Thymus (tissue), 11 donors: ENCODE measurements at regions not wholly inside any gene's neighbourhood (a gene's known extent, or its start where the extent isn't known, plus 50 kb on each side); places are given as distances from the start of the nearest gene placed in this dataset.

Experiments
- DNase-seq, 9 donors: peaks; one replicate each; pipeline ENCODE4 v3.0.0-alpha.2; 2013; ENCODE audit warnings: low spot score in 9 of 9, low read depth in 6 of 9, missing footprints in 1 of 9
- H3K27ac ChIP-seq, 2 donors: one replicate each; pipeline ENCODE4 v1.5.1; 2013; ENCODE audit warnings: control low read depth in 1 of 2, low read depth in 1 of 2, low read length in 1 of 2, mild to moderate bottlenecking in 1 of 2, moderate library complexity in 1 of 2
- H3K27me3 ChIP-seq, 2 donors: one replicate each; pipeline ENCODE4 v1.5.1; 2013; ENCODE audit warnings: low read length in 1 of 2; ENCODE audit not compliant: control insufficient read depth in 2 of 2, insufficient read depth in 1 of 2
- H3K36me3 ChIP-seq, 2 donors: one replicate each; pipeline ENCODE4 v1.5.1; 2013; ENCODE audit warnings: low read length in 1 of 2, mild to moderate bottlenecking in 1 of 2, moderate library complexity in 1 of 2; ENCODE audit not compliant: control insufficient read depth in 2 of 2, insufficient read depth in 2 of 2
- H3K4me1 ChIP-seq, 2 donors: one replicate each; pipeline ENCODE4 v1.5.1; 2013; ENCODE audit warnings: low read length in 2 of 2; ENCODE audit not compliant: control insufficient read depth in 2 of 2, insufficient read depth in 2 of 2
- H3K4me3 ChIP-seq, 2 donors: one replicate each; pipeline ENCODE4 v1.5.1; 2013; ENCODE audit warnings: low read length in 2 of 2, control low read depth in 1 of 2, mild to moderate bottlenecking in 1 of 2
- H3K9me3 ChIP-seq, 2 donors: one replicate each; pipeline ENCODE4 v1.5.1; 2013; ENCODE audit warnings: low read length in 1 of 2, mild to moderate bottlenecking in 1 of 2; ENCODE audit not compliant: control insufficient read depth in 2 of 2, insufficient read depth in 1 of 2
- WGBS: extraction: QIAGEN DNeasy Blood & Tissue Kit; methylation state at CpG from one replicate; pipeline ENCODE4 v1.1.7; 2013; 5-methylcytosine and 5-hydroxymethylcytosine counted together
- donor health status: healthy.

DNA sequence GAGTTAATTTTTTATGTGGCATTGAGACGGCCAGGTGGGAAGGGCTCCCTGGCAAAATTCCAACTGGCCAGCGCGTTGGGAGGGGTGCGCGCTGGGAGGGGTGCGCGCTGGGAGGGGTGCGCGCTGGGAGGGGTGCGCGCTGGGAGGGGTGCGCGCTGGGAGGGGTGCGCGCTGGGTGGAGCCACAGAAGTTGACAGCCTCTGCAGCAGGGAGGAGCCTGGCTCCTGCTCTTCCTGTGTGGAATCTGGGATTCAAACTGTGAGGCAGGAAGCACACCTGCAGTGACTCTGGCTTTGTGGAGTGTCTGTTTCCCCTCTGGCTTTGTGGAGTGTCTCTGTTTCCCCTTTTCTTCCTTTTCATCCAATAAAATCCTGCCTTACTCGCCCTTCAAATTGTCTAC, 147.9 kb upstream of the CBLN2 start:
- H3K9me3 ChIP-seq, result no peaks in the 10 kb centered on the region
- H3K27me3 ChIP-seq, result peaks cover 0 to 6% of the 10 kb centered on the region in 2 donors
- WGBS, result 9% methylated on average over 16 of the region's 16 CpGs
- DNase-seq, result no peak
- H3K27ac ChIP-seq, result no peak overlapping the region
- H3K4me3 ChIP-seq, result no peak overlapping the region
- no peaks in the 10 kb centered on the region for H3K36me3 ChIP-seq
- H3K4me1 ChIP-seq, result no peaks in the 10 kb centered on the region

DNA sequence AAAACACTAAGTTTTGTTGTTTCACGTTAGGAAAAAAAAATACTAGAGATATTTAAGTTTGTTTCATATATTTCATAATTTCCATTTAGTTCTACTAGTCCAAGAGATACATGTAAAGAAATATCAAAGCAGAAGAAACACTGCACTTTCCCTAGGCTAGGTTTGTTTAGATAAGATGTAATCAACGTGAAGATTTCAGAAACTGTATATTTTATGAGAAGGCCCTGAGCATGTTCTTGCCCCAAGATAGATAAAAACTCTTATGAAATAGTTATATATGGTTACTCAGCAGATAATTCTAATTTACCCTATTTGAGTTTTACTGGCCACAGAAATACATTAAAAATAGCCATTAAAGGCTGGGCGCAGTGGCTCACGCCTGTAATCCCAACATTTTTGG, 143.6 kb upstream of the CBLN2 start:
- H3K4me3 ChIP-seq, result no peak overlapping the region
- no peak overlapping the region for H3K27ac ChIP-seq
- no peaks in the 10 kb centered on the region for H3K9me3 ChIP-seq
- H3K36me3 ChIP-seq, result no peaks in the 10 kb centered on the region
- WGBS, result 90% methylated on average over 4 of the region's 4 CpGs
- DNase-seq, result no peak
- H3K4me1 ChIP-seq, result no peaks in the 10 kb centered on the region
- peaks cover 0 to 6% of the 10 kb centered on the region in 2 donors for H3K27me3 ChIP-seq

DNA sequence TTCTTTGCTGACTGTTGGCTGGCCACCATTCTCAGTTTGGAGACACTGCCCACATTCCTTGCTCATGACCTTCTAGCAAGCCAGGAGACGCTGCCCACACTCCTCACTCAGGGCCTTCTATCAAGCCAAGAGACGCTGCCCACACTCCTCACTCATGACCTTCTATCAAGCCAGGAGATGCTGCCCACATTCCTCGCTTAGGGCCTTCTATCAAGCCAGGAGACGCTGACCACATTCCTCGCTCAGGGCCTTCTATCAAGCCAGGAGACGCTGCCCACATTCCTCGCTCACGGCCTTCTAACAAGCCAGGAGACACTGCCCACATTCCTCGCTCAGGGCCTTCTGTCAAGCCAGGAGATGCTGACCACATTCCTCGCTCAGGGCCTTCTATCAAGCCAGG, 131.3 kb upstream of the CBLN2 start:
- Histone ChIP-seq H3K36me3 (no peaks in the 10 kb centered on the region), H3K27me3 (no peaks in the 10 kb centered on the region), H3K27ac (no peak overlapping the region), H3K9me3 (no peaks in the 10 kb centered on the region), H3K4me1 (no peaks in the 10 kb centered on the region), H3K4me3 (no peak overlapping the region)
- DNase-seq, result no peak
- WGBS, result 91% methylated on average over 10 of the region's 10 CpGs

DNA sequence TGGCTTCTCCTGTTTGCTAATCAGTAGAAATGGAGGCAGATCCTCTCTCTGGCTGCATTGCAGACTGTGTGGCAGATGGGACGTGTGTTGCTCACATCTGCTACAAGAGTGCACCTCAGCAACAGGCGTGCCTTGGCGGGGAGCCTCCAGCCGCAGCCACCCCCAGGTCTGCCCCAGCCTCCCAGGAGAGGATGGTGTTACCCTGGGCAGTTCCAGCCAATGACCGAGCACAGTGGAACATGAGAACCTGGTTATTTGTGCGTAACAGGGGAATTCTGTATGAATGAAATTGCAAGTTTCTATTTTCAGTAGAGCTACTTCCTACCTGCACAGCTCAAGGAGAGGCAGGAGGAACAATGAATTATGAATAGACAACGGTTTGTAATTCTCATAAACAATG, 130.6 kb upstream of the CBLN2 start:
- WGBS, result 91% methylated on average over 7 of the region's 7 CpGs
- no peak overlapping the region for H3K27ac ChIP-seq
- no peaks in the 10 kb centered on the region for H3K27me3 ChIP-seq
- no peaks in the 10 kb centered on the region for H3K4me1 ChIP-seq
- H3K9me3 ChIP-seq, result no peaks in the 10 kb centered on the region
- no peak overlapping the region for H3K4me3 ChIP-seq
- DNase-seq, result peak in 2 of 9 donors; percentile 0 to 11
- no peaks in the 10 kb centered on the region for H3K36me3 ChIP-seq

DNA sequence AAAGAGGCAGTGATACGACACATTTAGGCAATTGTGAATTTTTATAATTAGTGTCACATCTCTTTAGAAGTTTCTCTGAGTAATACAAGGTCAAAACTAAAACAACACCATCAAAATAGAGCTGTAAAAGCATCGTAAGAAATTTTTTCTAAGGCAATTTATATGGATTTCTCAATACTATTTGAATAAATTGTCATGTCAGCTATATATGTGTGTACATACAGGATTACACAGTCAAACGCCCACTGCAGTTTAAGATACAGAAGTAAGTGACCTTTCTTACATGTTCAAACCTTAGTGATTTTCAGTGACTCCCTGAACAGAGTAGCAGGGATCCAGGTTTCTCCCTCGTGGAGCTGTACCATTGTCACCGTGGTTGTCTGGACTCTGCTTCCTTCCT, 129.1 kb upstream of the CBLN2 start:
- Histone ChIP-seq H3K27ac (no peak overlapping the region), H3K4me1 (no peaks in the 10 kb centered on the region), H3K4me3 (no peak overlapping the region), H3K36me3 (no peaks in the 10 kb centered on the region), H3K9me3 (no peaks in the 10 kb centered on the region), H3K27me3 (no peaks in the 10 kb centered on the region)
- no peak for DNase-seq
- 64% methylated on average over 5 of the region's 5 CpGs for WGBS

DNA sequence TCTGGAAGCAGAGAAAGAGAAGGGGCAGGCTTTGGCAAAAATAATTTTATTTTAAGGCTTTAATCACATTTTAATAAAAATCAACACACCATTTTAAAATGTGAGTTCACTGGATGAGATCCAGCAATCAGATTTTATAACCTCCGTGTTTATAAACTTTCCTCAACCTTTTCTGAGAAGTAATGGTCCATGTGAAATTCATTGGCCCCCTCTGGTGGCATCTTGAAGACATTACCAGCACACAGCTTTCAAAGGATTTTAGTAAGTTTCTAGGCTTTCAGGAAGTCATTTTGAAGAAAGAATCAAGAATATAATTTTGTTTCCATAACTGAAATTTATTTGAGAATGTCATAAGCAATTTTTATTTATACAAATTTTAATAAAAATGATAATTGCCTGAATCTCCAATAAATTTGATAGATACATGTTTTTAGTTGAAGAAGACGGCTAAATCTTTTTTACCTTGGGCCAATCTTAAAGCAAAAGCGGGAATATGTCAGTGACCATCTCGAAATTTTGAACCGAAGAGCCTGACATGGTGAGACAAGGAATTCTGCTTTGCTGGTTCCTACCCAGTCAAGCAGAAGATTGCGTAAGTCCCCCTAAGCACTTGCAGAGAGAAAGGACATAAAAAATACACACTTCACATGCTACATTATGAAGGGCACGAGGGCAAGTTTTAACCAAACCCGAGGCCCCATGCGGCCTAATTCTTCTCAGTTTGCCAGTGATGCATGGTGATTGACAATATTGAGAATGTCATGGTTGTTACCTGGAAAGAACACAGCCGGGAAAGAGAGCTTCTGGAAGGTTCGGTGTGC, 128.4 kb upstream of the CBLN2 start:
- DNase-seq, result peak in 4 of 9 donors; percentile 1 to 21 (median 13)
- H3K9me3 ChIP-seq, result no peaks in the 10 kb centered on the region
- WGBS, result 80% methylated on average over 11 of the region's 11 CpGs
- H3K4me1 ChIP-seq, result no peaks in the 10 kb centered on the region
- H3K27me3 ChIP-seq, result no peaks in the 10 kb centered on the region
- H3K27ac ChIP-seq, result no peak overlapping the region
- H3K36me3 ChIP-seq, result no peaks in the 10 kb centered on the region
- H3K4me3 ChIP-seq, result no peak overlapping the region

DNA sequence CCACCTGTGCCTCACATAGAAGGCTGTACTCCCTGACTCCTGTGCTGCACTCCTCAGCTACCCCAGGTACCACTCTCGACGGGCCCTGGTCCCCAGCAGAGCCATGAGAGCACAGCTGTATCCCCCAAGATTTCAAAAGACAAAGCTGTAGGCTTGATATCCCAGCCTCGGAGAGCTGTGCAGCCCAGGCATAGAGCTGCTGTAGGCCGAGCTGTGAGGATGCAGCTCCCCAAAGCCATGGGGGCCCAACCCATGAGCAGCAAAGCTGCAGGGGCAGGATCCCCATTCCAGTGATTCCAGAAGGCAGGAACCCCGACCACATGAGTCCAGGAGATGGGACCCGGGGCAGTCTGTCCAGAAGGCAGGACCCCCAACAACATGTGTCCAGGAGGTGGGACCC, 123.8 kb upstream of the CBLN2 start:
- WGBS, result 79% methylated on average over 6 of the region's 6 CpGs
- no peak for DNase-seq

DNA sequence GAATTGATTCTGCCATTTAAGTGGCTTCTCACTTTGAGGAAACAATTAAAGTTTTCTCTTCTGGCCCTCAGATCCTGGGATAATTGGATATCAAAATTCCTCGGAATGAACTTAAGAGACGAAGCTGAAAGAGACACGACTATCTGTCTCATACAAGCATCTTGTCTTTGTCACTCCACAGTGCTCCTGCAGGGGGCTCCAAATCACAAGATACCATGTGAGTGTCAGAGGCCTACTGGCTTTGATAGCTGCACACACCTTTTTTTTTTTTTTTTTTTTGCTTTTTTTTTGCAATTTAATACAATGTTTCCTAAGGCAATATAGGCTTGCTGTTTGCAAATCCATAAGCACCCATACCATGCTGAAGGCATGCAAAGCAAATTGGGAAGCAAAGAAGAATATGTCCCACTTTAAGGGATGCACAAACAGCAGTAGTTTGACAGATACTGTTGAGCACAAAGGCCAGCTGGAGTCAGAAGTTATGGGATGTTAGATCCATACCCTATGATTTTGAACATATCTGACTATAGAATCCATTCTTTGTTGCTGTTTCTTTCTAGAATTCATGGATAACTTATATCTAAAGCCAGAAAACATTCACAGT, 109.0 kb upstream of the CBLN2 start:
- 70% methylated on average over 3 of the region's 3 CpGs for WGBS
- Histone ChIP-seq H3K4me3 (no peak overlapping the region), H3K27me3 (no peaks in the 10 kb centered on the region), H3K4me1 (no peaks in the 10 kb centered on the region), H3K9me3 (no peaks in the 10 kb centered on the region), H3K36me3 (no peaks in the 10 kb centered on the region), H3K27ac (no peak overlapping the region)
- peak in 8 of 9 donors; percentile 4 to 55 (median 22) for DNase-seq

More for the DNA sequence above, 123.8 kb upstream of the CBLN2 start:
- H3K27ac ChIP-seq, result no peak overlapping the region
- no peaks in the 10 kb centered on the region for H3K9me3 ChIP-seq
- H3K36me3 ChIP-seq, result no peaks in the 10 kb centered on the region
- H3K4me3 ChIP-seq, result no peak overlapping the region
- H3K27me3 ChIP-seq, result no peaks in the 10 kb centered on the region
- H3K4me1 ChIP-seq, result no peaks in the 10 kb centered on the region

DNA sequence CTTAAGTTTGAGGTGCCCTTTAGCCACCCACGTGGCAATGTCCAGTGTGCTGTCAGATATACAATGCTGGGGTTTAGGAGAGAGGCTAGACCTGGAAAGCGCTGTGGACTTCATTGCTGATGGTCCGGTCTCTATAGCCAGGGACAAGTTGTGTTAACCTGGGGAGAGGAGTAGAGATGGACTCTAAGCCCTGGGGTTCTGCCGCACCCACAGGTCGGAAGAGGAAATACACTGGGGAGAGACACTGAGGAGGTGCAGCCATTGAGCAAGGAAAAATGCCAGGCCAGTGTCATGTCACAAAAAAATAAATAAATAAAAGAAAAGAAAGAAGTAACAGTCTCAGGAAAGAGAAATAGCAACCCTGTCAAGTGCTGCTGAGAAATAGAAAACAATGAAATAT, 106.9 kb upstream of the CBLN2 start:
- H3K4me3 ChIP-seq, result no peak overlapping the region

More for the DNA sequence above, 106.9 kb upstream of the CBLN2 start:
- Histone ChIP-seq H3K36me3 (no peaks in the 10 kb centered on the region), H3K9me3 (no peaks in the 10 kb centered on the region), H3K4me1 (no peaks in the 10 kb centered on the region), H3K27ac (no peak overlapping the region), H3K27me3 (no peaks in the 10 kb centered on the region)
- no peak for DNase-seq
- 85% methylated on average over 5 of the region's 5 CpGs for WGBS
